ENCODE measurements at regions not wholly inside any gene's neighbourhood (a gene's known extent, or its start where the extent isn't known, plus 50 kb on each side); places are given as distances from the start of the nearest gene placed in this dataset.

DNA sequence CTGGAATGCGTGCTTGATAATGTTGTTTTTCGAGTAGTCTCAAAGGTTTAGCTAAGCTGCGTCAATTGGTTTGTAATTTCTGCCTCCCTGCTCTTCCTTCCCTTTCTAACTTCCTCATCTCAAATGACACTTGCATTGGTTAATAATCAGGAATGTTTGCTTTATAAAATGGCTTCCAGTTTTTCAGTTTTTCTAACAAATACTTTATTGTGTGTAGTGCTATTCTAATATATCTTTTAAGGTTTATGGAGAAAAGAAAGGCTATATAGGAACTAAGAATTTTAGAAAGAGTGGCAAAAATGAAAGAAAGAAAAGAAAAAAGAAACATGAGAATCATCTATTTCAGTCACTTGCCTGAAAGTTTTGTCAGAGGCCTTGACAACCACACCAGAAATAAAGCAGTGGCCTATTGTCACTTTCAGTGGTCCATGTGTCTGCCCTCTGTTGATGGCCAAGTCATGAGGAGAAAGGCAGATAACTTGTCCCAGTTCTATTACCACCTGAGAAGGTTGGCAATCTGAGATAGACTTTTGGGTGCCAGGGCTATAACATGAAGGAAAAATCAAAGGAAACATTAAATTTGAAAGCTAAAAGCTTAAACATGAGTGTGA, 221.9 kb upstream of the KITLG start:
- no peak for DNase-seq

GRCh38 chr12:88801227-88802095, 221.2 kb upstream of the KITLG start:
- DNase-seq = no peak

DNA sequence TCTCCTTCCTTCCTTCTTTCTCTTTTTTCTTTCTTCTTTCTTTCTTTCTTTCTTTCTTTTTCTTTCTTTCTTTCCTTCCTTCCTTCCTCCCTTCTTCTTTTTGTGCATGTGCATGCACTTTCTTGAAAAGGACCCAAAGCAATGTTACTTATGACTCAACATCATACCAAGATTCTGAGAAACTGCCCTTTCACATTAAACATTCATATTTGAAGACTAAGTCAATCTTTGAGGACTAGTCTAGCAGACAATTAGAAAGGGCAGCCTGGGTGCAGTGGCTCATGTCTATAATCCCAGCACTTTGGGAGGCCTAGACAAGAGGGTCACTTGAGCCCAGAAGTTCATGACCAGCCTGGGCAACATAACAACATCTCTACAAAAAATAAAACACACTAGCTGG, 212.8 kb upstream of the KITLG start:
- no peak for DNase-seq

DNA sequence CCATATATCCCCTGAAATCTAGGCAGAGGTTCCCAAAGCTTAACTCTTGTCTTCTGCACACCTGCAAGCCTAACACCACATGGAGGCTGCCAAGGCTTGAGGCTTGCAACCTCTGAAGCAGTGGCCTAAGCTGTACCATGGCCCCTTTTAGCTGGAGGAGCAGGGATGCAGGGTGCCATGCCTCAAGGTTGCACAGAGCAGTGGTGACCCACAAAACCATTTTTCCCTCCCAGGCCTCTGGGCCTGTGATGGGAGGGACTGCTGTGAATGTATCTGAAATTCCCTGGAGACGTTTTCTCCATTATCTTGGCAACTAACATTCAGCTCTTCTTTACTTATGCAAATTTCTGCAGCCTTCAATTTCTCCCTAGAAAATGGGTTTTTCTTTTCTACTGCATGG, 210.0 kb upstream of the KITLG start:
- no peak for DNase-seq

DNA sequence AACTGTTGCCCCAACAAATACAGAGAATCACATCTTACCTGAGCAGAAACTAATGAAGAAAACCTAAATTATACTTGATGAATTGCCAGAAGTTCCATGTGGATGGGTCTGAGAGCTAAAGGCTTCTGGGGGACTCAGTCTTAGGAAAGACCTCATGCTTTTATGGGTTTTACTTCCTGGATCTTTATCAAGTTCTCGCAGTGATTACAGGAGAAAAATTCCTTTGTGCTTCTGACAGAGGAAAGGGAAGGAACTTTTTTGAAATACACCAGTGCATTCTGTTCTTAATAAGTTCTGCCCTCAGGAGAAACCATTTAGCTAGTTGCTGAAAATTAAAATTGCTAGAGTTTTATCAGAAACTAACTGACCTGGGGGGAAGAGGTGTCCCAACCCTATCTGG, 203.9 kb upstream of the KITLG start:
- DNase-seq = no peak

- no peak for DNase-seq
Measured at GRCh38 chr12:88782351-88782750, 202.1 kb upstream of the KITLG start.

DNA sequence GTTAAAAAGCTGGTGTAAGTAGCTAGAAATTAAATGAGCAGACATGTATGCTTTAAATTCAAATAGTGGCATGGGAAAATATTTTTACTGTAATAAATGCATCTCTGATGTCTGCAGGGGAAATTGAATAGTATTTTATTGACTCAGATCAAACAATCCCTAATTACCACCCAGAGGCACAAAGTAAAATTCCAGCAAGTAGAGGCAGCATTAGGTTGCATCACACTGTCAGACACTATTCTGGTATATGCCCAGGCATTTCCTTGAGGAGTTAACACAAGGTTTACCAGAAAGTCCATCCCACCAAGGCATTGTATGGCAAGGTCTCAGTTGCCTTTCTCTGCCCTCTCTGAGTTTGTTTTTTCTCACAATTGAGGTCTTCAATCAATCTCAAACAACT, 201.6 kb upstream of the KITLG start:
- DNase-seq = no peak

- DNase-seq = no peak
Measured at GRCh38 chr12:88778064-88778463, 197.8 kb upstream of the KITLG start.

DNA sequence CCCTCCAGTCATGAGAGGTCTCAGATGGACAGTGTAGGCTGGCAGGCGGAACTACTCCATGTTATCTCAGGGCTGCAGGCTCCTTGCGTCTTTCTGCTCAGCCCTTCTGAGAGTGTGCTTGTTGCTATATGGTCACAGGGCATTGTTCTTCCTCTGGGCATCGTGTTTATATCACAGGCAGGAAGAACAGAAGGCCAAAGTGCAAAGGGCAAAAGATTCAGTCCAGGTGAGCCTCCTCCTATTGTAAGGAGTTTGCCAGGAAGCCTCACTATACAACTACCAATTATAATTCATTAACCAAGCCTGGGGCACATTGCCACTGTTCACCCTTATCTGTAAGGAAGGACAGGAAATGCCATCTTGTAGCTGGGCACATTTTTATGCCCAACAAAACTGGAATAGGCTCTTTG, 195.5 kb upstream of the KITLG start:
- DNase-seq = no peak

GRCh38 chr12:88767699-88768098, 187.4 kb upstream of the KITLG start:
- DNase-seq = no peak

GRCh38 chr12:88764781-88765480, 184.7 kb upstream of the KITLG start:
- no peak for DNase-seq

- DNase-seq = no peak
Measured at GRCh38 chr12:88763536-88764100, 183.3 kb upstream of the KITLG start.

DNA sequence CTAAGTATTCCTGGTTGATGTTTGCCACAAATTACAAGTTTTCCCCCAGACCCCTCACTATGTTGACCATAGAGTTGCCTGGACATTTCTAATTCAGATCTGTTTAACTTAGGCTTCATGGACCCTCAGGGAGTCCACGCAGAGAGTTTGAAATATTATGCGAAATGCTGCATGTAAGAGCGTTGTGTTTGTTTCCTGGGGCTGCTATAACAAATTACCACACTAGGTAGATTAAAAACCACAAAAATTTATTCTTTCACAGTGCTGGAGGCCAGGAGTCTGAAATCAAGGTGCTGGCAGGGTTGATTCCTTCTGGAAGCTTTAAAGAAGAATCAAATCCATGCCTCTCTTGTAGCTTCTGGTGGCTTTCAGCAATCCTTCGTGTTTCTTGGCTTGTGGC, 177.9 kb upstream of the KITLG start:
- no peak for DNase-seq

DNA sequence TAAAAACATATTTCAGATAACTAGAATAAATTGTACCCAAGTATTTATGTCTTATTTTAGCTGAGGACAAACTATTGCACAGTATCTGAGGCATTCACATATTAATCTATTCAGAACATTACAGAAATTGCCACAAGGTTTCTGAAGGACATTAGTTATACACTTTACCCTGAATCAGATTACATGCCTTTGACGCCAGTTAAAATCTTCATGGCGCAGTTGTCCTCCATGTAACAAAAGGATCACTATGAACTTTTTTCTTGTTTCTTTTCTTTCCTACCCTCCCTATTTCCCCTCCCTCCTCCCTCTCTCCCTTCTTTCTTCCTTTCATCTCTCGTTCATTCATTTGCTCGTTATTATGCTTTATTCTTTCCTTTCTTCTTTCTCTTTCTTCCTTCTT, 176.6 kb upstream of the KITLG start:
- no peak for DNase-seq

GRCh38 chr12:88756153-88756552, 175.9 kb upstream of the KITLG start:
- DNase-seq = no peak

DNA sequence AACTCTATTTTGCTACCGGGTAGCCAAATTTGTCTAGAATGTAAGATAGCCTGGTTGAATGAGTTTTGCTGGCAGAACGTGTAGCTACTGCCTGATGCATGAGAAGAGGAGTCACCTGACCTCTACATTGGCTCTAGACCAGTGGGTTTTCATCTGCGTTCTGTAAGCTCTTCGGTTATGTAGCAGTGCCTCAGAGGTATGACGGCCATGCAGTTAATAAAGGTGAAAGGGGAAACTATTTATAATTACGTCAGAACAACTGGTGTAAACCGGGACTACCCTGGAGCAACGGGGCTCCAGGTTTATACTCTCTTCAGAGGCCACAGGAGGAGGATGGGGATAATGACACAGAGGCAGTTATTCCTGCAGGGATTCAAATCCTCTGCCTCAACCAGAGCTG, 173.4 kb upstream of the KITLG start:
- DNase-seq = no peak

DNA sequence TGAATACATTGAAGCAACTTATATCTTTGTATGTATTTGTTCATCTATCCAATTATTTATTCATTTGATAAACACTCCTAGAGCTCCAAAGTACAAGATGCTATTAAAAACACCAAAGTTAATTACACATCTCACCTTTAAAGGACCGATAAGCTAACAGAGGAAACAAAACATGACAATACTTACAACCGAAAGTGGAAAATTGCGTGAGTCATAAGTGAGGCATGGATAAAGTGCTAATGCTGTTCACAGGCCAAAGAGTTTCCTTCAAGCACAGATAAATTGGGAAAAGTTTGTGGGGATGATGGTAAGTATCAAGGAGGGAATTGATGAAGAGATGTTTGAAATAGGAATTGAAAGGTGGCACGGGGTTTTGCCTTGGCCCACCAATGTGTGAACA, 172.8 kb upstream of the KITLG start:
- no peak for DNase-seq

DNA sequence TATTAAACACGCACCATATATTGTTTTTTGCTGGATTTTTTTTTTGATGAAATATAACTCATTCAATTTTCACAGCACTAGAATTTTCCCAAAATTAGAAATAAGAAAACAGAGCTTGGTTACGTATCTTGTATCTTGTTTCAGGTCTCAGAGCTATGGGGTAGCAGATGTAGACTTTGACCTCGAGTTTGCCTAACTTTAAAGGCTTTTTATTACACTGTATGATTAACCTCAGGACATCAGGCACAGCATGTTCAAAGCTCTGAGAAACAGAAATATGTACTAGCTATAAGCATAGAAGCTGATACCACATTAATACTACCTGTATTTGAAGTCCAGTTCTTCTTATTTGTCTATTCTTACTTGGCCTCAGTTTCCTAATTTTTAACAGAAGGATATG, 171.9 kb upstream of the KITLG start:
- no peak for DNase-seq

DNA sequence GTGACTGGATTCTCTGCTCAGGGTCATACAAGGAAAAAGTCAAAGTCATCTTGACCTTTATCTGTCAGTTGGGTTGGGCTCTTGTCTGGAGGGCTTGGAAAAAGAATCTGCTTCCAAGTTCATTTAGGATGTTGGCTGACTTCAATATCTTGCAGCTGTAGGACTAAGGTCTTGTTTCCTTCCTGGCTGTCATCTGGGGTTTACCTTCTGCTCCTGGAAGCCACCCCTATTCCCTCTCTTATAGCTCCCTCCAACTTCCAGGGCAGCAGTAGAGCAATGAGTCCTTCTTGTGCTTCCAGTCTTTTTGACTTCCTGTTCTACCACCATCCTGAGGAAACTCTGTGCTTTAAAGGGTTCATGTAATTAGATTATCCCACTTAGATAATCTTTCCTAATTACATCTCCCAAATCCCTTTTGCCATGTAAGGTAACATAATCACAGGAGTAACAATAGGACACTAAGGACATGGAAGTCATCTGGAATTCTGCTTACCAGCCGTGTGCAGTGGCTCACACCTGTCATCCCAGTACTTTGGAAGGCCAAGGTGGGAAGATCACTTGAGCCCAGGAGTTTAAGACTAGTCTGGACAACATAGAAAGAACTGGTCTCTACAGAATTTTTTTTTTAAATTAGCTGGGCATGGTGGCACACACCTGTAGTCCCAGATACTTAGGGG, 170.7 kb upstream of the KITLG start:
- DNase-seq = no peak

DNA sequence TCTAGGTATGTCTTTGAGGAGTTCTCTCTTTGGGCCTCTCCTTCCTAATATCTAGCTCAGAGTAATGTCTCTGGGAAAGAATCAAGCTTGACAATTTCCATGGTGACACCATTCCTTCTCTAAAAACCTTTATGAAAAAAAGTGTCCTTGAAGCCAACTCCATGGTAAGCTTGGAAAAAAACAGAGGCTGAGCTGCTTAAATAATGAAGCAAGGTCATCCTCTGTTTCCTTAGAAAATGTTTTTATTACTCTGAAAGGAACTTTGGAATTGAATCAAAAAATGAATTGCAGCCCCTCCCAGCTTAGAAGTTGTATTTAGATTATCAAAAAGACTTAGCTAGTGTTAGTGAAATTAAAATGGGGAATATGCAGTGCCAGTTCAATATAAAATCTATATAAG, 166.1 kb upstream of the KITLG start:
- DNase-seq = no peak

- no peak for DNase-seq
Measured at GRCh38 chr12:88743946-88744685, 163.8 kb upstream of the KITLG start.

DNA sequence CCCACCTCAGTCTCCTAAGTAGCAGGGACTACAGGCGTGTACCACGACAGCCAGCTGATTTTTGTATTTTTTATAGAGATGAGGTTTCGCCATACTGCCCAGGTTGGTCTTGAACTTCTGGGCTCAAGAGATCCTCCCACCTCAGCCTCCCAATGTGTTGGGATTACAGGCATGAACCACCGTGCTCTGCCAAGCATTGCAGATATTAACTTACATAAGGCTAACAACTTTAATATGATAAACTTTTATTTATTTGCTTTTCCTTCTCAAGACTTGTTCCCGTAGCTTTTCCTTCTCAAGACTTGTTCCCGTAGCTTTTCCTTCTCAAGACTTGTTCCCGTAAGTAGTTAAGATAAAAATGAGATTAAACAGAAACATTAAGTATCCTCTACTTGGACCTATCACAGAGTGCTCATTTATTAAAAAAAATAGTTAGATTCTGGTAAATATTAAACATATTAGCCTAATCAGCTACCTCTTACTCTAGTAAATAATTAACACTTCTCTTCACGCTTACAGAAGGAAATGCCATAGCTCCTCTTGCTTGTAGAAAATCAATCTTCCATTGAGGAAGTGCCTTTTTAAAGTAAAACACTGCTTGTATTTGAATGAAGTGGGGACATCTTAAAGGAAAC, 157.7 kb upstream of the KITLG start:
- no peak for DNase-seq
